IMR-90 (cell line): ENCODE measurements at regions not wholly inside any gene's neighbourhood (a gene's known extent, or its start where the extent isn't known, plus 50 kb on each side); places are given as distances from the start of the nearest gene placed in this dataset.

ENCODE experiments used
- ATAC-seq: fragments of 200-7000 bp; cut with Tn5 transposase; 2 replicates; pipeline ENCODE4 v1.9.1; 2020; ENCODE audit warnings: low read depth, mild to moderate bottlenecking, moderate library complexity
- BruUV-seq: library from RNA; stranded (reverse); fragments of 400-500 nt; replicated peaks from 2 replicates; lab custom pipeline; 2021; lab: Mats Ljungman, UMichigan
- CTCF ChIA-PET: fragments of 300-600 bp; formaldehyde crosslinking; extraction: SDS; loops from one replicate; lab custom pipeline; 2021; ENCODE audit warnings: antibody characterized with exemption; lab: Yijun Ruan, JAX
- POLR2A ChIA-PET: fragments of 300-600 bp; sonication (Branson Sonifier 250); formaldehyde crosslinking; loops from one replicate; lab custom pipeline; 2022; ENCODE audit warnings: antibody characterized with exemption; ENCODE audit not compliant: unreplicated experiment; lab: Charles Lee
- DNase-seq: peaks from one replicate; pipeline ENCODE4 v3.0.0; 2013
- H2AFZ ChIP-seq: replicated peaks from 2 replicates; pipeline ENCODE3; 2013; ENCODE audit warnings: low read length, mild to moderate bottlenecking; ENCODE audit not compliant: poor library complexity
- H2AK5ac ChIP-seq: 2 replicates; pipeline ENCODE4 v1.6.1; 2013; ENCODE audit warnings: low read depth, low read length, inconsistent platforms
- H2AK9ac ChIP-seq: replicated peaks from 2 replicates; pipeline ENCODE3; 2013; ENCODE audit warnings: mild to moderate bottlenecking, low read depth, low read length, moderate library complexity; ENCODE audit not compliant: poor library complexity
- H2BK120ac ChIP-seq: 2 replicates; pipeline ENCODE4 v1.6.1; 2013; ENCODE audit warnings: low read depth, low read length, inconsistent platforms
- H2BK15ac ChIP-seq: 3 replicates; pipeline ENCODE4 v1.6.1; 2013; ENCODE audit warnings: low read depth, low read length, inconsistent platforms
- H2BK20ac ChIP-seq: 2 replicates; pipeline ENCODE4 v1.6.1; 2013; ENCODE audit warnings: low read depth, mild to moderate bottlenecking, inconsistent platforms, low read length, moderate library complexity
- H2BK5ac ChIP-seq: 2 replicates; pipeline ENCODE4 v1.6.1; 2013; ENCODE audit warnings: mild to moderate bottlenecking, low read depth, low read length, inconsistent platforms; ENCODE audit not compliant: poor library complexity, severe bottlenecking
- H3K14ac ChIP-seq: replicated peaks from 2 replicates; pipeline ENCODE4 v1.6.1; 2013; ENCODE audit warnings: low read depth, low read length, inconsistent platforms
- H3K18ac ChIP-seq: 2 replicates; pipeline ENCODE4 v1.6.1; 2013; ENCODE audit warnings: low read depth, low read length, control low read depth
- H3K23ac ChIP-seq: 2 replicates; pipeline ENCODE4 v1.6.1; 2013; ENCODE audit warnings: low read depth, low read length, inconsistent platforms
- H3K27ac ChIP-seq: 2 replicates; pipeline ENCODE4 v1.5.1; 2013; ENCODE audit warnings: mild to moderate bottlenecking, control low read depth, low read length; ENCODE audit not compliant: insufficient read depth
- H3K27me3 ChIP-seq: 2 replicates; pipeline ENCODE4 v1.6.1; 2013; ENCODE audit warnings: low read length; ENCODE audit not compliant: control insufficient read depth, insufficient read depth
- H3K36me3 ChIP-seq: 2 replicates; pipeline ENCODE4 v1.6.1; 2013; ENCODE audit warnings: low read length, mixed read lengths; ENCODE audit not compliant: control insufficient read depth, insufficient read depth
- H3K4ac ChIP-seq: 2 replicates; pipeline ENCODE4 v1.6.1; 2013; ENCODE audit warnings: low read depth, low read length, inconsistent platforms
- H3K4me1 ChIP-seq: 2 replicates; pipeline ENCODE4 v1.6.1; 2013; ENCODE audit warnings: low read length, mixed read lengths; ENCODE audit not compliant: control insufficient read depth, insufficient read depth
- H3K4me2 ChIP-seq: 2 replicates; pipeline ENCODE4 v1.6.1; 2013; ENCODE audit warnings: low read depth, mild to moderate bottlenecking, control low read depth, low read length, moderate library complexity
- H3K4me3 ChIP-seq: 2 replicates; pipeline ENCODE4 v1.5.1; 2013; ENCODE audit warnings: low read depth, mild to moderate bottlenecking, control low read depth, low read length, moderate library complexity; ENCODE audit not compliant: insufficient read depth
- H3K56ac ChIP-seq: 2 replicates; pipeline ENCODE4 v1.6.1; 2013; ENCODE audit warnings: low read length, inconsistent platforms; ENCODE audit not compliant: insufficient read depth; ENCODE audit errors: extremely low read depth
- H3K79me1 ChIP-seq, 2 experiments: 2 replicates each; pipeline ENCODE4 v1.6.1; 2013; ENCODE audit warnings: low read length in 2 of 2, inconsistent platforms in 1 of 2, low read depth in 1 of 2
- H3K9ac ChIP-seq: 2 replicates; pipeline ENCODE4 v1.6.1; 2013; ENCODE audit warnings: low read depth, low read length, control low read depth
- H3K9me1 ChIP-seq: 2 replicates; pipeline ENCODE4 v1.6.1; 2013; ENCODE audit warnings: low read length, inconsistent platforms; ENCODE audit not compliant: insufficient read depth
- H3K9me3 ChIP-seq: 2 replicates; pipeline ENCODE4 v1.6.1; 2013; ENCODE audit warnings: low read length; ENCODE audit not compliant: control insufficient read depth, insufficient read depth
- H4K20me1 ChIP-seq: 2 replicates; pipeline ENCODE4 v1.6.1; 2013; ENCODE audit warnings: low read length, inconsistent platforms; ENCODE audit not compliant: insufficient read depth
- H4K5ac ChIP-seq: 2 replicates; pipeline ENCODE4 v1.6.1; 2013; ENCODE audit warnings: mild to moderate bottlenecking, low read depth, low read length, control low read depth
- H4K8ac ChIP-seq, 2 experiments: 2 replicates each; pipeline ENCODE4 v1.6.1; 2013; ENCODE audit warnings: low read depth in 2 of 2, low read length in 2 of 2, control low read depth in 1 of 2, inconsistent platforms in 1 of 2
- H4K91ac ChIP-seq: 2 replicates; pipeline ENCODE4 v1.6.1; 2013; ENCODE audit warnings: low read depth, low read length, inconsistent platforms; ENCODE audit not compliant: insufficient read depth
- BHLHE40 ChIP-seq: fragments of 150-350 bp; IDR thresholded peaks from 2 replicates; pipeline ENCODE4 v1.6.1; 2016; ENCODE audit warnings: mild to moderate bottlenecking, low read depth, low read length
- CEBPB ChIP-seq: IDR thresholded peaks from 2 replicates; pipeline ENCODE4 v1.6.1; 2012; ENCODE audit warnings: low read depth, low read length, improper control_type of control experiment
- CHD1 ChIP-seq: IDR thresholded peaks from 2 replicates; pipeline ENCODE4 v1.6.1; 2012; ENCODE audit warnings: low read depth, low read length, improper control_type of control experiment
- FOS ChIP-seq: fragments of 150-350 bp; IDR thresholded peaks from 2 replicates; pipeline ENCODE4 v1.6.1; 2016; ENCODE audit warnings: low read depth, low read length
- MAFK ChIP-seq: IDR thresholded peaks from 2 replicates; pipeline ENCODE4 v1.6.1; 2012; ENCODE audit warnings: low read depth, low read length, improper control_type of control experiment
- MAZ ChIP-seq: IDR thresholded peaks from 2 replicates; pipeline ENCODE4 v1.6.1; 2012; ENCODE audit warnings: low read depth, mild to moderate bottlenecking, low read length, improper control_type of control experiment, moderate library complexity, borderline replicate concordance
- MXI1 ChIP-seq: IDR thresholded peaks from 2 replicates; pipeline ENCODE4 v1.6.1; 2012; ENCODE audit warnings: low read depth, mild to moderate bottlenecking, low read length, moderate library complexity, borderline replicate concordance
- NFE2L2 ChIP-seq: fragments of 150-350 bp; IDR thresholded peaks from 2 replicates; pipeline ENCODE4 v1.6.1; 2016; ENCODE audit warnings: low read depth, mild to moderate bottlenecking, low read length
- POLR2A ChIP-seq: IDR thresholded peaks from 2 replicates; pipeline ENCODE4 v1.6.1; 2012; ENCODE audit warnings: mild to moderate bottlenecking, low read depth, low read length
- RAD21 ChIP-seq: IDR thresholded peaks from 2 replicates; pipeline ENCODE4 v1.6.1; 2012; ENCODE audit warnings: low read length, improper control_type of control experiment
- RCOR1 ChIP-seq: IDR thresholded peaks from 2 replicates; pipeline ENCODE4 v1.6.1; 2012; ENCODE audit warnings: mild to moderate bottlenecking, low read length, improper control_type of control experiment; ENCODE audit not compliant: insufficient replicate concordance
- RFX5 ChIP-seq: IDR thresholded peaks from 2 replicates; pipeline ENCODE4 v1.8.0; 2012; ENCODE audit warnings: low read depth, mild to moderate bottlenecking, low read length, moderate library complexity
- SMC3 ChIP-seq: fragments of 150-350 bp; IDR thresholded peaks from 2 replicates; pipeline ENCODE4 v1.6.1; 2016; ENCODE audit warnings: low read depth, mild to moderate bottlenecking, antibody characterized with exemption, low read length, moderate library complexity
- WGBS, 2 experiments: methylation state at CpG; one replicate each; pipeline versions ENCODE4 v1.1.5 to v1.1.7; 2013; ENCODE audit warnings: missing lambda C conversion rate in 2 of 2; ENCODE audit not compliant: insufficient read length in 1 of 2; ENCODE audit errors: extremely low coverage in 2 of 2; 5-methylcytosine and 5-hydroxymethylcytosine counted together
- dilution Hi-C: fragments of 300-500 bp; cut with HindIII; formaldehyde crosslinking; loops from one replicate; pipeline ENCODE4 v1.14.3; 2018; ENCODE audit warnings: low sequenced_read_pairs; ENCODE audit not compliant: unreplicated experiment
- in situ Hi-C: fragments of 300-500 bp; cut with MboI; formaldehyde crosslinking; loops from 3 replicates; pipeline ENCODE4 v1.14.3; 2019; ENCODE audit warnings: low sequenced_read_pairs, inconsistent platforms, mixed read lengths
- intact Hi-C: fragments of 100-400 bp; cut with micrococcal nuclease; formaldehyde crosslinking; loops from 2 replicates; pipeline ENCODE4 v1.10.0; 2022
- TF ChIP-seq, protein P1 (sequence below): fragments of 150-350 bp; IDR thresholded peaks from 2 replicates; pipeline ENCODE4 v1.6.1; 2016; ENCODE audit warnings: low read depth, mild to moderate bottlenecking, low read length, moderate library complexity, borderline replicate concordance
- TF ChIP-seq, protein P2 (sequence below): conservative IDR thresholded peaks from 2 replicates; pipeline ENCODE4 v1.5.1; 2012; ENCODE audit warnings: mild to moderate bottlenecking, low read depth, low read length, improper control_type of control experiment
- TF ChIP-seq, protein P3 (sequence below): fragments of 150-350 bp; IDR thresholded peaks from 2 replicates; pipeline ENCODE4 v1.6.1; 2017; ENCODE audit warnings: mild to moderate bottlenecking, antibody characterized with exemption, low read length, low read depth

DNA sequence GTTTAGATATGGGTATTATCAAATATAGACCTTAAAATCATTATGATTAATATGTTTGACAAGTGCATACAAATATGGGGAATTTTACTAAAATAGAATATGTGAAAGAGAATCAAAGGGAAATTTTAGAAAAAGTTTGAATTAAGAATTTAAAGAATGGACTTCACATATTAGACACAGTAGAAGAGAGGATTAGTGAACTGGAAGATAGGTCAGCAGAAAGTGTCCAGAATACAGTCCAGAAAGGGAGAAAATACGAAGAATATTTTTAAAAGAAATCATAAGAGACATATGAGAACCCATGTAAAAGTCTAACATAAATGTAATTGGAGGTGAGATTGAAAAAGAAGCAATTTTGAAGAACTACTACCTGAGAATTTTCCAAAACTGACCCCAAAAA is 139.9 kb downstream of the DTWD1 start:
- Histone ChIP-seq H3K9me1 (no peaks in the 10 kb centered on the region), H3K4me1 (no peaks in the 10 kb centered on the region), H3K27ac (no peak overlapping the region), H3K4me3 (no peak overlapping the region), H4K20me1 (no peaks in the 10 kb centered on the region), H2AK5ac (no peak overlapping the region), H3K56ac (no peak overlapping the region), H2BK15ac (no peak overlapping the region), H4K91ac (no peak overlapping the region), H2BK120ac (no peak overlapping the region), H3K79me1 (no peaks in the 10 kb centered on the region), H4K5ac (no peak overlapping the region), H2AFZ (no peak overlapping the region), H3K18ac (no peak overlapping the region), H3K4me2 (no peak overlapping the region), H4K8ac (no peak overlapping the region), H2AK9ac (no peak overlapping the region), H3K4ac (no peak overlapping the region), H2BK5ac (no peak overlapping the region), H3K36me3 (no peaks in the 10 kb centered on the region), H3K23ac (no peak overlapping the region), H3K9ac (no peak overlapping the region), H2BK20ac (no peak overlapping the region), H3K9me3 (peaks cover 13% of the 10 kb centered on the region), H3K14ac (no peak overlapping the region), H3K27me3 (no peaks in the 10 kb centered on the region)
- ChIA-PET POLR2A (no interaction called here), CTCF (no interaction called here)
- WGBS, 2 experiments = no CpG with 5 or more reads among the region's 1 CpG
- BruUV-seq = no TSS peak
- TF ChIP-seq MXI1 (no peak), NFE2L2 (no peak), CEBPB (no peak), RAD21 (no peak), RFX5 (no peak), FOS (no peak), RCOR1 (no peak), MAZ (no peak), SMC3 (no peak), MAFK (no peak), CHD1 (no peak), BHLHE40 (no peak), POLR2A (no peak)
- TF ChIP-seq, protein P1, sequence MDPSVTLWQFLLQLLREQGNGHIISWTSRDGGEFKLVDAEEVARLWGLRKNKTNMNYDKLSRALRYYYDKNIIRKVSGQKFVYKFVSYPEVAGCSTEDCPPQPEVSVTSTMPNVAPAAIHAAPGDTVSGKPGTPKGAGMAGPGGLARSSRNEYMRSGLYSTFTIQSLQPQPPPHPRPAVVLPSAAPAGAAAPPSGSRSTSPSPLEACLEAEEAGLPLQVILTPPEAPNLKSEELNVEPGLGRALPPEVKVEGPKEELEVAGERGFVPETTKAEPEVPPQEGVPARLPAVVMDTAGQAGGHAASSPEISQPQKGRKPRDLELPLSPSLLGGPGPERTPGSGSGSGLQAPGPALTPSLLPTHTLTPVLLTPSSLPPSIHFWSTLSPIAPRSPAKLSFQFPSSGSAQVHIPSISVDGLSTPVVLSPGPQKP = no peak
- TF ChIP-seq, protein P2, sequence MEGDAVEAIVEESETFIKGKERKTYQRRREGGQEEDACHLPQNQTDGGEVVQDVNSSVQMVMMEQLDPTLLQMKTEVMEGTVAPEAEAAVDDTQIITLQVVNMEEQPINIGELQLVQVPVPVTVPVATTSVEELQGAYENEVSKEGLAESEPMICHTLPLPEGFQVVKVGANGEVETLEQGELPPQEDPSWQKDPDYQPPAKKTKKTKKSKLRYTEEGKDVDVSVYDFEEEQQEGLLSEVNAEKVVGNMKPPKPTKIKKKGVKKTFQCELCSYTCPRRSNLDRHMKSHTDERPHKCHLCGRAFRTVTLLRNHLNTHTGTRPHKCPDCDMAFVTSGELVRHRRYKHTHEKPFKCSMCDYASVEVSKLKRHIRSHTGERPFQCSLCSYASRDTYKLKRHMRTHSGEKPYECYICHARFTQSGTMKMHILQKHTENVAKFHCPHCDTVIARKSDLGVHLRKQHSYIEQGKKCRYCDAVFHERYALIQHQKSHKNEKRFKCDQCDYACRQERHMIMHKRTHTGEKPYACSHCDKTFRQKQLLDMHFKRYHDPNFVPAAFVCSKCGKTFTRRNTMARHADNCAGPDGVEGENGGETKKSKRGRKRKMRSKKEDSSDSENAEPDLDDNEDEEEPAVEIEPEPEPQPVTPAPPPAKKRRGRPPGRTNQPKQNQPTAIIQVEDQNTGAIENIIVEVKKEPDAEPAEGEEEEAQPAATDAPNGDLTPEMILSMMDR = no peak
- TF ChIP-seq, protein P3, sequence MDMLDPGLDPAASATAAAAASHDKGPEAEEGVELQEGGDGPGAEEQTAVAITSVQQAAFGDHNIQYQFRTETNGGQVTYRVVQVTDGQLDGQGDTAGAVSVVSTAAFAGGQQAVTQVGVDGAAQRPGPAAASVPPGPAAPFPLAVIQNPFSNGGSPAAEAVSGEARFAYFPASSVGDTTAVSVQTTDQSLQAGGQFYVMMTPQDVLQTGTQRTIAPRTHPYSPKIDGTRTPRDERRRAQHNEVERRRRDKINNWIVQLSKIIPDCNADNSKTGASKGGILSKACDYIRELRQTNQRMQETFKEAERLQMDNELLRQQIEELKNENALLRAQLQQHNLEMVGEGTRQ = no peak
- ATAC-seq (no peak), DNase-seq (no peak)
- intact Hi-C loops (no loop called here), in situ Hi-C loops (no loop called here), dilution Hi-C loops (no loop called here)
